HCT116 (cell line): ENCODE measurements at regions not wholly inside any gene's neighbourhood (a gene's known extent, or its start where the extent isn't known, plus 50 kb on each side); places are given as distances from the start of the nearest gene placed in this dataset.

ENCODE experiments used
- ATAC-seq: fragments of 200-7000 bp; cut with Tn5 transposase; 2 replicates; pipeline ENCODE4 v1.9.1; 2020; ENCODE audit warnings: mild to moderate bottlenecking, moderate library complexity
- BruUV-seq: library from RNA; stranded (reverse); fragments of 400-500 nt; replicated peaks from 2 replicates; lab custom pipeline; 2021; lab: Mats Ljungman, UMichigan
- CTCF ChIA-PET: fragments of 300-600 bp; sonication (Branson Sonifier 250); formaldehyde crosslinking; loops from one replicate; lab custom pipeline; 2021; ENCODE audit warnings: antibody characterized with exemption; lab: Charles Lee
- POLR2A ChIA-PET: fragments of 300-600, 350-600 bp; sonication (Branson Sonifier 250); formaldehyde crosslinking; loops from one replicate; lab custom pipeline; 2021; ENCODE audit warnings: antibody characterized with exemption; lab: Charles Lee
- RAD21 ChIA-PET, 2 experiments: fragments of 300-600 bp; sonication (Branson Sonifier 250); formaldehyde crosslinking; loops; one replicate each; lab custom pipeline; 2023; ENCODE audit warnings: low total read pairs in 2 of 2; ENCODE audit not compliant: uncharacterized antibody in 2 of 2, unreplicated experiment in 2 of 2, low non-redundant PET in 1 of 2; lab: Charles Lee
- DNase-seq: peaks from one replicate; pipeline ENCODE4 v3.0.0-alpha.2; 2010; ENCODE audit warnings: low read depth, low spot score
- H2AFZ ChIP-seq: fragments of 200-600 bp; shearing (Covaris generic), sonication (generic); 2 replicates; pipeline ENCODE4 v1.6.1; 2017; ENCODE audit warnings: low read depth, mixed run types, mixed read lengths, antibody characterized with exemption, low read length; ENCODE audit not compliant: poor library complexity, severe bottlenecking
- H3K27ac ChIP-seq: 2 replicates; pipeline ENCODE4 v1.5.1; 2012; ENCODE audit warnings: low read depth, low read length
- H3K27me3 ChIP-seq: fragments of 200-600 bp; sonication (generic); 2 replicates; pipeline ENCODE4 v1.6.1; 2016; ENCODE audit warnings: mixed run types, low read length, mixed read lengths; ENCODE audit not compliant: insufficient read depth
- H3K36me3 ChIP-seq, 2 experiments: fragments of 200-500 bp in 1 of 2; fragments of 200-600 bp in 1 of 2; sonication (Bioruptor generic) in 1 of 2; sonication (generic) in 1 of 2; 2 replicates each; pipeline versions ENCODE4 v1.5.1 to v1.6.1; 2014 to 2016; ENCODE audit warnings: low read length in 2 of 2, inconsistent platforms in 1 of 2, mixed read lengths in 1 of 2, mixed run types in 1 of 2; ENCODE audit not compliant: insufficient read depth in 2 of 2, control insufficient read depth in 1 of 2
- H3K4me1 ChIP-seq, 2 experiments: fragments of 200-600 bp in 1 of 2; sonication (generic) in 1 of 2; 2 replicates each; pipeline versions ENCODE4 v1.5.1 to v1.6.1; 2012 to 2017; ENCODE audit warnings: low read length in 2 of 2, inconsistent platforms in 1 of 2, mild to moderate bottlenecking in 1 of 2, mixed read lengths in 1 of 2, mixed run types in 1 of 2, moderate library complexity in 1 of 2; ENCODE audit not compliant: insufficient read depth in 2 of 2, control insufficient read depth in 1 of 2
- H3K4me2 ChIP-seq: fragments of 200-600 bp; sonication (generic); 2 replicates; pipeline ENCODE4 v1.6.1; 2017; ENCODE audit warnings: mixed run types, low read length, mixed read lengths
- H3K4me3 ChIP-seq, 2 experiments: fragments of 200-600 bp in 1 of 2; sonication (generic) in 1 of 2; replicated peaks in 1 of 2; 2 replicates each; pipeline ENCODE4 v1.5.1; 2011 to 2016; ENCODE audit warnings: low read length in 2 of 2, control low read depth in 1 of 2, low read depth in 1 of 2, mild to moderate bottlenecking in 1 of 2, mixed read lengths in 1 of 2, mixed run types in 1 of 2
- H3K79me2 ChIP-seq: fragments of 200-600 bp; sonication (generic); 2 replicates; pipeline ENCODE4 v1.6.1; 2017; ENCODE audit warnings: mild to moderate bottlenecking, mixed run types, low read length, moderate library complexity, mixed read lengths; ENCODE audit not compliant: insufficient read depth
- H3K9ac ChIP-seq: fragments of 200-600 bp; sonication (generic); 2 replicates; pipeline ENCODE4 v1.6.1; 2016; ENCODE audit warnings: low read length, mixed read lengths
- H3K9me2 ChIP-seq: fragments of 200-600 bp; sonication (generic), shearing (Covaris generic); 2 replicates; pipeline ENCODE4 v1.6.1; 2017; ENCODE audit warnings: mixed run types, mild to moderate bottlenecking, moderate library complexity; ENCODE audit not compliant: insufficient read depth
- H3K9me3 ChIP-seq, 2 experiments: fragments of 200-500 bp in 1 of 2; fragments of 200-600 bp in 1 of 2; sonication (Bioruptor generic) in 1 of 2; sonication (generic) in 1 of 2; 2 replicates each; pipeline ENCODE4 v1.6.1; 2014 to 2017; ENCODE audit warnings: low read length in 2 of 2, mixed read lengths in 2 of 2, inconsistent platforms in 1 of 2, low read depth in 1 of 2, mild to moderate bottlenecking in 1 of 2, mixed run types in 1 of 2, moderate library complexity in 1 of 2; ENCODE audit not compliant: control insufficient read depth in 1 of 2, insufficient read depth in 1 of 2
- H4K20me1 ChIP-seq: fragments of 200-600 bp; sonication (generic), shearing (Covaris generic); 2 replicates; pipeline ENCODE4 v1.6.1; 2017; ENCODE audit warnings: mixed run types, mild to moderate bottlenecking, moderate library complexity; ENCODE audit not compliant: insufficient read depth
- CBX3 ChIP-seq: IDR thresholded peaks from 2 replicates; pipeline ENCODE4 v1.6.1; 2012; ENCODE audit warnings: low read depth
- EZH2phosphoT487 ChIP-seq: fragments of 200-600 bp; IDR thresholded peaks from 2 replicates; pipeline ENCODE4 v1.6.1; 2018; ENCODE audit warnings: antibody characterized with exemption, borderline replicate concordance
- FOSL1 ChIP-seq: IDR thresholded peaks from 2 replicates; pipeline ENCODE4 v1.6.1; 2012; ENCODE audit warnings: low read depth
- RAD21 ChIP-seq: IDR thresholded peaks from 2 replicates; pipeline ENCODE4 v1.6.1; 2012; ENCODE audit warnings: low read depth, mild to moderate bottlenecking
- SIN3A ChIP-seq: IDR thresholded peaks from 2 replicates; pipeline ENCODE4 v1.6.1; 2012; ENCODE audit warnings: low read depth
- SP1 ChIP-seq: IDR thresholded peaks from 2 replicates; pipeline ENCODE4 v1.6.1; 2012; ENCODE audit warnings: low read depth
- SRF ChIP-seq: IDR thresholded peaks from 2 replicates; pipeline ENCODE4 v1.6.1; 2012; ENCODE audit warnings: low read depth
- ZFX ChIP-seq: fragments of 450-650 bp; IDR thresholded peaks from 2 replicates; pipeline ENCODE4 v1.6.1; 2017
- intact Hi-C: fragments of 100-400 bp; cut with micrococcal nuclease; formaldehyde crosslinking; loops from 2 replicates; pipeline ENCODE4 v1.10.0; 2022
- TF ChIP-seq, protein P1 (sequence below): IDR thresholded peaks from 2 replicates; pipeline ENCODE4 v1.6.1; 2012; ENCODE audit warnings: low read depth
- TF ChIP-seq, protein P2 (sequence below), 3 experiments: fragments of 200-600 bp in 1 of 3; sonication (generic) in 1 of 3; IDR thresholded peaks in 2 of 3; conservative IDR thresholded peaks in 1 of 3; 2 replicates each; pipeline ENCODE4 v1.5.1; 2012 to 2017; ENCODE audit warnings: low read depth in 2 of 3, low read length in 2 of 3, antibody characterized with exemption in 1 of 3, borderline replicate concordance in 1 of 3, control low read depth in 1 of 3, mild to moderate bottlenecking in 1 of 3, mixed read lengths in 1 of 3, mixed run types in 1 of 3, moderate library complexity in 1 of 3; ENCODE audit not compliant: insufficient read depth in 1 of 3
- TF ChIP-seq, protein P3 (sequence below): IDR thresholded peaks from 2 replicates; pipeline ENCODE4 v1.6.1; 2012
- TF ChIP-seq, protein P4 (sequence below): IDR thresholded peaks from 2 replicates; pipeline ENCODE4 v1.6.1; 2011; ENCODE audit warnings: mild to moderate bottlenecking, low read length, moderate library complexity; ENCODE audit not compliant: insufficient replicate concordance; ENCODE audit errors: extremely low read depth

DNA sequence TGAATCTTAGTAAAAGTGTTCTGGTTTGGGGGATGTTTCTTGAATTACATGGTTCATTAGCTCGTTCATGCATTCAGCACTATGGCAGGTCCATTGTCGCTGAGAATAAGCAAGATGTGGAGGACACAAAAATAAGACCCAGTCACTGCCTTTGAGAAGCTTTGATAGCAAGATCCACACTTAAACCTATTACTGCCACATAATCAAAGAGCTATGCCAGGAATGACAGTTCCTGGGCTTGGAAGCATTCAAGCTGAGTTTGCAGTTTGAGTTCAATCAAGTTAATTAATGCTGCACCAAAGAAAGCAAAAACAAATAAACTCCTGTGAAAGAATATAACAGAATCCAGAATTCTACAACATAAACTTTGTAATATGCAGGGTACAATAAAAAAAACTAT is 131.8 kb downstream of the MIS18A start:
- TF ChIP-seq SP1 (no peak), FOSL1 (no peak), CBX3 (no peak), SRF (no peak), EZH2phosphoT487 (no peak), RAD21 (no peak), ZFX (no peak), SIN3A (no peak)
- TF ChIP-seq, protein P1, sequence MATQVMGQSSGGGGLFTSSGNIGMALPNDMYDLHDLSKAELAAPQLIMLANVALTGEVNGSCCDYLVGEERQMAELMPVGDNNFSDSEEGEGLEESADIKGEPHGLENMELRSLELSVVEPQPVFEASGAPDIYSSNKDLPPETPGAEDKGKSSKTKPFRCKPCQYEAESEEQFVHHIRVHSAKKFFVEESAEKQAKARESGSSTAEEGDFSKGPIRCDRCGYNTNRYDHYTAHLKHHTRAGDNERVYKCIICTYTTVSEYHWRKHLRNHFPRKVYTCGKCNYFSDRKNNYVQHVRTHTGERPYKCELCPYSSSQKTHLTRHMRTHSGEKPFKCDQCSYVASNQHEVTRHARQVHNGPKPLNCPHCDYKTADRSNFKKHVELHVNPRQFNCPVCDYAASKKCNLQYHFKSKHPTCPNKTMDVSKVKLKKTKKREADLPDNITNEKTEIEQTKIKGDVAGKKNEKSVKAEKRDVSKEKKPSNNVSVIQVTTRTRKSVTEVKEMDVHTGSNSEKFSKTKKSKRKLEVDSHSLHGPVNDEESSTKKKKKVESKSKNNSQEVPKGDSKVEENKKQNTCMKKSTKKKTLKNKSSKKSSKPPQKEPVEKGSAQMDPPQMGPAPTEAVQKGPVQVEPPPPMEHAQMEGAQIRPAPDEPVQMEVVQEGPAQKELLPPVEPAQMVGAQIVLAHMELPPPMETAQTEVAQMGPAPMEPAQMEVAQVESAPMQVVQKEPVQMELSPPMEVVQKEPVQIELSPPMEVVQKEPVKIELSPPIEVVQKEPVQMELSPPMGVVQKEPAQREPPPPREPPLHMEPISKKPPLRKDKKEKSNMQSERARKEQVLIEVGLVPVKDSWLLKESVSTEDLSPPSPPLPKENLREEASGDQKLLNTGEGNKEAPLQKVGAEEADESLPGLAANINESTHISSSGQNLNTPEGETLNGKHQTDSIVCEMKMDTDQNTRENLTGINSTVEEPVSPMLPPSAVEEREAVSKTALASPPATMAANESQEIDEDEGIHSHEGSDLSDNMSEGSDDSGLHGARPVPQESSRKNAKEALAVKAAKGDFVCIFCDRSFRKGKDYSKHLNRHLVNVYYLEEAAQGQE = no peak
- TF ChIP-seq, protein P2, sequence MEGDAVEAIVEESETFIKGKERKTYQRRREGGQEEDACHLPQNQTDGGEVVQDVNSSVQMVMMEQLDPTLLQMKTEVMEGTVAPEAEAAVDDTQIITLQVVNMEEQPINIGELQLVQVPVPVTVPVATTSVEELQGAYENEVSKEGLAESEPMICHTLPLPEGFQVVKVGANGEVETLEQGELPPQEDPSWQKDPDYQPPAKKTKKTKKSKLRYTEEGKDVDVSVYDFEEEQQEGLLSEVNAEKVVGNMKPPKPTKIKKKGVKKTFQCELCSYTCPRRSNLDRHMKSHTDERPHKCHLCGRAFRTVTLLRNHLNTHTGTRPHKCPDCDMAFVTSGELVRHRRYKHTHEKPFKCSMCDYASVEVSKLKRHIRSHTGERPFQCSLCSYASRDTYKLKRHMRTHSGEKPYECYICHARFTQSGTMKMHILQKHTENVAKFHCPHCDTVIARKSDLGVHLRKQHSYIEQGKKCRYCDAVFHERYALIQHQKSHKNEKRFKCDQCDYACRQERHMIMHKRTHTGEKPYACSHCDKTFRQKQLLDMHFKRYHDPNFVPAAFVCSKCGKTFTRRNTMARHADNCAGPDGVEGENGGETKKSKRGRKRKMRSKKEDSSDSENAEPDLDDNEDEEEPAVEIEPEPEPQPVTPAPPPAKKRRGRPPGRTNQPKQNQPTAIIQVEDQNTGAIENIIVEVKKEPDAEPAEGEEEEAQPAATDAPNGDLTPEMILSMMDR (IDR thresholded peaks at IDR 0.05 in 2 of 3, conservative IDR thresholded peaks at IDR 0.05 in 1 of 3; ENCODE audit: borderline replicate concordance in 1 of 3, insufficient read depth in 1 of 3, low read depth in 2 of 3, low read length in 2 of 3) = no peak
- TF ChIP-seq, protein P3, sequence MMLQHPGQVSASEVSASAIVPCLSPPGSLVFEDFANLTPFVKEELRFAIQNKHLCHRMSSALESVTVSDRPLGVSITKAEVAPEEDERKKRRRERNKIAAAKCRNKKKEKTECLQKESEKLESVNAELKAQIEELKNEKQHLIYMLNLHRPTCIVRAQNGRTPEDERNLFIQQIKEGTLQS = no peak
- TF ChIP-seq, protein P4, sequence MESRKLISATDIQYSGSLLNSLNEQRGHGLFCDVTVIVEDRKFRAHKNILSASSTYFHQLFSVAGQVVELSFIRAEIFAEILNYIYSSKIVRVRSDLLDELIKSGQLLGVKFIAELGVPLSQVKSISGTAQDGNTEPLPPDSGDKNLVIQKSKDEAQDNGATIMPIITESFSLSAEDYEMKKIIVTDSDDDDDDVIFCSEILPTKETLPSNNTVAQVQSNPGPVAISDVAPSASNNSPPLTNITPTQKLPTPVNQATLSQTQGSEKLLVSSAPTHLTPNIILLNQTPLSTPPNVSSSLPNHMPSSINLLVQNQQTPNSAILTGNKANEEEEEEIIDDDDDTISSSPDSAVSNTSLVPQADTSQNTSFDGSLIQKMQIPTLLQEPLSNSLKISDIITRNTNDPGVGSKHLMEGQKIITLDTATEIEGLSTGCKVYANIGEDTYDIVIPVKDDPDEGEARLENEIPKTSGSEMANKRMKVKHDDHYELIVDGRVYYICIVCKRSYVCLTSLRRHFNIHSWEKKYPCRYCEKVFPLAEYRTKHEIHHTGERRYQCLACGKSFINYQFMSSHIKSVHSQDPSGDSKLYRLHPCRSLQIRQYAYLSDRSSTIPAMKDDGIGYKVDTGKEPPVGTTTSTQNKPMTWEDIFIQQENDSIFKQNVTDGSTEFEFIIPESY = no peak
- TF ChIP-seq, all 23 proteins: peak for 0
- DNase-seq (no peak), ATAC-seq (no peak)
- Histone ChIP-seq H3K9ac (no peak overlapping the region), H4K20me1 (no peaks in the 10 kb centered on the region), H2AFZ (no peak overlapping the region), H3K4me3 (no peak overlapping the region), H3K36me3 (no peaks in the 10 kb centered on the region), H3K9me2 (no peaks in the 10 kb centered on the region), H3K27ac (no peak overlapping the region), H3K4me2 (no peak overlapping the region), H3K9me3 (no peaks in the 10 kb centered on the region), H3K4me1 (no peaks in the 10 kb centered on the region), H3K79me2 (no peaks in the 10 kb centered on the region), H3K27me3 (peaks cover 41% of the 10 kb centered on the region)
- ChIA-PET CTCF (no interaction called here), RAD21 (no interaction called here), POLR2A (no interaction called here)
- intact Hi-C loops = no loop called here
- BruUV-seq = no TSS peak
